Astrocyte of the cerebellum (primary cell): ENCODE measurements at regions not wholly inside any gene's neighbourhood (a gene's known extent, or its start where the extent isn't known, plus 50 kb on each side); places are given as distances from the start of the nearest gene placed in this dataset.

Experiments used
- DNase-seq: peaks from one replicate; pipeline ENCODE4 v3.0.0-alpha.2; 2011; ENCODE audit warnings: low read depth
- H3K4me3 ChIP-seq: 2 replicates; pipeline ENCODE4 v1.5.1; 2011; ENCODE audit warnings: mild to moderate bottlenecking, low read depth, low read length, moderate library complexity
- CTCF ChIP-seq: IDR thresholded peaks from 2 replicates; pipeline ENCODE4 v1.5.1; 2012; ENCODE audit warnings: low read length, low read depth, moderate library complexity, mild to moderate bottlenecking; ENCODE audit errors: missing control alignments
- in situ Hi-C: cut with HindIII; loops from 2 replicates; pipeline ENCODE4 v1.10.0; 2017; ENCODE audit warnings: low sequenced_read_pairs

GRCh38 chr5:159448841-159449407 lies 118.6 kb upstream of the IL12B start:
- in situ Hi-C loops = loop anchor here (25.0 kb wide), 2 partner anchors 463 to 538 kb away; partner anchors contain the start of gene ADRA1B
- no peak for TF ChIP-seq CTCF
- no peak overlapping the region for H3K4me3 ChIP-seq
- DNase-seq = no peak

- H3K4me3 ChIP-seq = no peak overlapping the region
- peak; percentile 33 for DNase-seq
- in situ Hi-C loops = loop anchor here (25.0 kb wide), 2 partner anchors 462 to 537 kb away; partner anchors contain the start of gene ADRA1B
- no peak for TF ChIP-seq CTCF
These were observed 119.6 kb upstream of the IL12B start for GRCh38 chr5:159449925-159450324.

- no peak for TF ChIP-seq CTCF
- in situ Hi-C loops = no loop called here
- DNase-seq = no peak
- H3K4me3 ChIP-seq = no peak overlapping the region
These were observed 120.1 kb upstream of the IL12B start for GRCh38 chr5:159450417-159450816.

DNA sequence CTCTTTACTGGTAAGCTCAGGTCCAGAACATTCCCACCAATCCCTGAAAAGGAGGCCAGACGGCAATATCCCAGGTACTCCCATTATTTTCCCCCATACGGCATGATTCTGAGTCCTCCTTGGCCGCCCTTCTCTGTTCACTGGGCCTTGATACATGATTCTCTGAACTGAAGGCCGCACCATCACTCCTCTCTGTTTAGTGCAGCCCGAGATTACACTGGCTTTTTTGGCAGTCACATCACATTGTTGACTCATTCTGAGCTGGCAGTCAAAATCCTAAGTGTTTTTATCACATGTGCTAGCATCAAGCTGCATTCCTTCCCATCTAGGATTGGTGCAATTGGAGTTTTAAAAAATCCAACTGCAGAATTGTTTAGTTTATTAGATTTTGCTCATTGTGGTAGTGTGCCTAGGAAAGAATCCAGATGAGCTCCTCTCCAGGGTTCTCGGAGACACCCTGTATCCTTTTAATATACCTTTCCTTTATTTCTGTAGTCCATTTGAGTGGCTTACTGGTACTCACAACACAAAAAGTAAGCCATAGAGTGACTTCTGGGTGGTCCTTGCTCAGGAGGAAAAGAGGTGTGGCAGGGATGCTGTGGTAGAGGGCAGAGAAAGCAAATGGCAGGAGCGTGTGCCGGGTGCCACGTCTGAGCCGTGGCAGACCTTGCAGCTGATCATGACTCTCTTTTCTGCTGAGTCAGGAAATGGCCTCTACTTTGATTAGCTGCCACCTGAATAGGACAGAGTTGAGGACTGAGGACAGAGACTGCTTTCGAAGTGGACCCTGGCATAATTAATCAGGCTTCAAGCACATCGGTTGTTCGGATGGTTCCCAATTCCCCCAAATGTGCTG lies 121.1 kb upstream of the IL12B start:
- TF ChIP-seq CTCF = no peak
- in situ Hi-C loops = no loop called here
- H3K4me3 ChIP-seq = no peak overlapping the region
- DNase-seq = peak; percentile 92

DNA sequence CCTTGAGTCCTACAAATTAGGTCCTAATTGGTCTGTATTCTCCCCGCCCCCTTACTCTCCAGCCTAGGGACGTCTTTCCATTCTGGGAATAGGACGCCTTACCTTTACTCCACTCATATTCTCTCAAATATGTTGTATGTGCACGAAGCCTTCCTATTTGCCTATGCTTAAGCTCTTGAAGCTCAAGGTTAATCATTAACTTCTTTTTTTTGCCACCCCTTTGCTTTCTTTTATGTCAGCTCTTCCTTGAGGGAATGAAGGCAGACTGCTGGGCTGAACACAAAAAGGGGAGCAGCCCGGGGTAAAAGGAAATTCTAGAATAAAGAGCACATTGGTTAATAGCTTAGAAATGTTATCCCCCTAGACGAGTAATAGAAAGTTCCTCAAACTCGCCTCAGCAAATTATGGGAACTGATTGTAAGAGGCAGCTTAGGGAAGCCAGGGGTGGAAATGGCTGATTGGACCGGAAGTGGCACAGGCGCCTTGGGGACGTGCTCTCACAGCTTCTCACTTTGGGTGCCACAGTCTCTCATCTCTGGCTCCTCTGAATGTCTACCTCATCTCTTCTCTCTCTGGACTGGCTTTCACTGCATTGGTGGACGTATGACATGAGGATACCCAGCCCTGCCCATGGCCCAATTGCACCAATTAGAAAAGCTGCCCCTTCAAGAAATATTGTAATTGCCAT lies 122.3 kb upstream of the IL12B start:
- DNase-seq = no peak
- no peak for TF ChIP-seq CTCF
- H3K4me3 ChIP-seq = no peak overlapping the region
- in situ Hi-C loops = no loop called here

DNA sequence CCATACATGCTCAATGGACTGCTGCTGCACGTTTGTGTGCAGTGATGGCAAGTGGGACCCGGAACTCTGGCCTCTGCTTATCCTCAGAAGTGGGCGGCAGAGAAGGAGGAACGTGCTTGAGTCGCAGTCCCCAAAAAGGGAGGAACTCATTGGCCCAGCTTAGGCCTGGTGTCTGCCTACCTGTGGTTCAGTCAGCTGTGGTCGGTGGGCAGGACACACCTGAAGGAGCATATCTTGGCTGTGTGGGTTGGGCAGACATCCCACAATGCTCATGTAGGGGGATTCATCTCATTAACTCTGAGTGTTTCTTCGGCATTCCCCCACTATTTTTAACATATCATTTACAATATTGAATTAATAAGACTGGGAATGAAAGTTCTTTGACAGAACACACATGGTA lies 122.9 kb upstream of the IL12B start:
- in situ Hi-C loops = no loop called here
- DNase-seq = no peak
- no peak for TF ChIP-seq CTCF
- no peak overlapping the region for H3K4me3 ChIP-seq
